Esophagus (tissue), 2 donors: ENCODE measurements at regions not wholly inside any gene's neighbourhood (a gene's known extent, or its start where the extent isn't known, plus 50 kb on each side); places are given as distances from the start of the nearest gene placed in this dataset.

ENCODE experiments used
- H3K27ac ChIP-seq, 2 donors: one replicate each; pipeline ENCODE4 v1.5.1; 2013; ENCODE audit warnings: low read depth in 2 of 2, mild to moderate bottlenecking in 2 of 2, inconsistent platforms in 1 of 2, low read length in 1 of 2, moderate library complexity in 1 of 2
- H3K27me3 ChIP-seq, 2 donors: one replicate each; pipeline ENCODE4 v1.6.1; 2013; ENCODE audit warnings: low read length in 2 of 2, control low read depth in 1 of 2, mild to moderate bottlenecking in 1 of 2; ENCODE audit not compliant: insufficient read depth in 2 of 2, control insufficient read depth in 1 of 2
- H3K36me3 ChIP-seq, 2 donors: one replicate each; pipeline ENCODE4 v1.6.1; 2013; ENCODE audit warnings: low read length in 1 of 2; ENCODE audit not compliant: control insufficient read depth in 2 of 2, insufficient read depth in 2 of 2
- H3K4me1 ChIP-seq, 2 donors: one replicate each; pipeline ENCODE4 v1.6.1; 2013; ENCODE audit warnings: low read length in 1 of 2; ENCODE audit not compliant: control insufficient read depth in 2 of 2, insufficient read depth in 2 of 2
- H3K4me3 ChIP-seq, 2 donors: one replicate each; pipeline ENCODE4 v1.5.1; 2013; ENCODE audit warnings: low read length in 2 of 2, mild to moderate bottlenecking in 2 of 2, low read depth in 1 of 2, moderate library complexity in 1 of 2
- H3K9me3 ChIP-seq, 2 donors: one replicate each; pipeline ENCODE4 v1.6.1; 2013; ENCODE audit warnings: mild to moderate bottlenecking in 2 of 2, low read depth in 1 of 2, low read length in 1 of 2, moderate library complexity in 1 of 2; ENCODE audit not compliant: control insufficient read depth in 2 of 2, insufficient read depth in 1 of 2
- WGBS, 2 donors: extraction: QIAGEN DNeasy Blood & Tissue Kit; methylation state at CpG; one replicate each; pipeline ENCODE4 v1.1.7; 2013; 5-methylcytosine and 5-hydroxymethylcytosine counted together
- donor health status: healthy with polysubstance abuse.
- donor health status: Bipolar disorder and iron deficiency.

DNA sequence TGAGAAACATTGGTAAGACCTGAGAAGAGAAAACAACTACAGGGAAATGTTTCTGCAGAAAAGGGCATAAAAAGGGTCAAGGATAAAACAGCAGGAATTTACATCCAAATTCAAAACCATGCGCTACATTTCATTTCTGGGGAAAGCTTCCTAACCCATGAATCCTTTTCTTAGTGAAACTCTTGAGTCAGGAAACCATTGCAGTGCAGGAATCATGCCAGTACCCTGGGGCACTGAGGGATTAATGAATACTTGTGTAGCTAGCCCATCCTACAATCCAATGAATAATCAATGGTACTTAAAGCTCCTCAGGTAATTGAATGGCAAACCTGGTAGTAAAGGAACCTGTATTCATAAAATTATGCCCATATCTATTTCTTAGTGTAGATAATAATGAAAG lies 580.5 kb downstream of the TLE1 start:
- Histone ChIP-seq H3K4me3 (no peak overlapping the region), H3K4me1 (no peaks in the 10 kb centered on the region), H3K36me3 (no peaks in the 10 kb centered on the region), H3K9me3 (no peaks in the 10 kb centered on the region), H3K27ac (no peak overlapping the region), H3K27me3 (no peaks in the 10 kb centered on the region)
- WGBS, 2 donors, result 73 to 89% methylated on average over 1 of the region's 1 CpG

DNA sequence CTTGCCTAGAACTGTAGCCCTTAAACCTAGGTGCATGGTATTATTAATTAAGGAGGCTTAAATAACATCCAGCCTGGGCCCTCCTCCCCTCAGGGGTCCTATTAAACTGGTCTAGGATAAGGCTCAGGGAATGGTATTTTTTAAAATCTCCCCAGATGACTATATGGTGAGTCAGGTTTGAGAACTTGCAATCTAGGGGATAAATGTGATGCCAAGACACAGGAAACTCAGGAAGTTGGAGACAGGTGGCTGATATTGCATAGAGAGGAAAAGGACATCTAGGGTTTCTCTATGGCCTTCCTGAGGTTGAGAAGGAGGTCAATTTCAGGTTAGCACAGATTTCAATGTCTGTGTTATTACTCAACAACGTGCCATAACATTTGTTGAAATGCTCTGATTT lies 581.0 kb downstream of the TLE1 start:
- Histone ChIP-seq H3K27me3 (no peaks in the 10 kb centered on the region), H3K4me3 (no peak overlapping the region), H3K4me1 (no peaks in the 10 kb centered on the region), H3K36me3 (no peaks in the 10 kb centered on the region), H3K9me3 (no peaks in the 10 kb centered on the region), H3K27ac (no peak overlapping the region)
- 59 to 67% methylated on average over 1 of the region's 1 CpG for WGBS, 2 donors

DNA sequence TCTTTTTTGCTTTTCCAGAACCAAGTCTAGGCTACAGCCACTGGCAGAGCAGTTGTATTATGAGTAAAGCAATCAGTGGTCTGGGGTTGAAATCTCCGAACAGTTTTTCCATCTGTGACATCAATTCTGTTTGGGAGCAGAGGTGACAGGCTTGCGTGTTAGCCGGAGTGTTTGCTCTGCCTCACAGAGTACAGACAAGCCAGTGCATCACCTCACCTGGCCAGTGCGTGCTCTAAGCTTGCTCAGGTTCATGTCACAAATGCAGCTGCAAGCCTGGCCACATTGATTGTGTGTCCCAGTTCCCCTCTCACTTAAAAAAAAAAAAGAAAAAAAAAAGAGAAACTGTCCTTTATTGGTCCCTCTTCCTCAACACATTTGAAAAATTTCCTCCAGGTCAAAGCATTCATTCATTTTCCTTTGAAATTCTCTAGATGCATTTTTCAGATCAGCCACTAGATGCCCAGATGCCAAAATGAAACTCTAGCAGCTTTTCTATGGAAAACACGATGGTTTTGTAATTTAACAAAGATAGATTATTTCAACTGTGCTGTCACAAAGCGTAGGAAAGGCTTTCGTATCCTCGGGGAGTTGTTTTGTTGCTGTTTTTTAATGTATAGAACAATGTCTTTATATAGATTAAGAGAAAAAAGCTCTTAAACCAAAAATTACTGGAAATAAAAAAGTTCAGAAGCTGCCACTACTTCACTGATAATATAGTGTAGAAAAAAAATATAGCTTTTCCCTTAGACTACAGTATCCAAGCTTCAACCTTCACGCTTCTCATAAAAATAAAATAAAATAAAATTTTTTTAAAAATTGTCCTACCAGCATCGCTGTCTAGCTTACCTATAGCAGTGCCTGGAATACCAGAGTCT lies 585.5 kb downstream of the TLE1 start:
- H3K27me3 ChIP-seq, result no peaks in the 10 kb centered on the region
- H3K4me3 ChIP-seq, result no peak overlapping the region
- 56 to 65% methylated on average over 10 of the region's 10 CpGs for WGBS, 2 donors
- H3K9me3 ChIP-seq, result no peaks in the 10 kb centered on the region
- H3K4me1 ChIP-seq, result no peaks in the 10 kb centered on the region
- H3K27ac ChIP-seq, result no peak overlapping the region
- no peaks in the 10 kb centered on the region for H3K36me3 ChIP-seq

DNA sequence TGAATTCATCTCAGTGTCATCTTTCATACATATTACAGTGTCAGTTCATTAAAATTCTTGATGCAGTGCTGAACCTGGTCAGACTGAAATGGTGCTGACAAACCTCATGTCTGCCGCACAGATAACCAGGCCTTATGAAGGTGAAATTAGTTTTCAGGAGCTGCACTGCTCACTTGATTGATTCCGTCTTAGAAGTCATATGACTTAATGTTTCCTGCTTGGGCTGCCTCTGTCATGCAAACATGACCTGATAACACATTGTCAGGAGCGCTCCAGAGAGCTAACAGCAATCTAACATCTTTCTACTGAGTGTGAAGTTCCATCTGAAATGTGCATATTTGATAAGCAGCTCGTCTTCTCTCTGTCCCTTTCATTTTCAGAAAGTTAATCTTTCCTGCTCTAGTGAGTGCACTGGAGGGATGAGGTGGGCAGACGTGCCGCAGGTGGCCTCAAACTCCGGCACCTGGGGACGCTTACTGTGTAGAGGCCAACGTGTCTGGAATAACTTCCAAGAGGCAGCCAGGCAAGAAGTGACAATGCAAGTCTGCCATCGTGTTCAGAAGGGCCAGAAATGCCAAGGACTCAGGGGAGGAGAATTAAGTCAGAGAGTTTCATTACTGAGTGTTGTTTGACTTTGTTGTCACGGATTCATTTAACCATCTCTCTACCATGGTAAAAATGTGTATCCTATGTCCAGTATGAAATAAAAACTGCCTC lies 592.1 kb downstream of the TLE1 start:
- Histone ChIP-seq H3K36me3 (no peaks in the 10 kb centered on the region), H3K4me3 (no peak overlapping the region), H3K27ac (peak overlapping the region in 1 of 2 donors; percentile 13), H3K9me3 (no peaks in the 10 kb centered on the region), H3K4me1 (no peaks in the 10 kb centered on the region), H3K27me3 (no peaks in the 10 kb centered on the region)
- 57 to 63% methylated on average over 11 of the region's 11 CpGs for WGBS, 2 donors

DNA sequence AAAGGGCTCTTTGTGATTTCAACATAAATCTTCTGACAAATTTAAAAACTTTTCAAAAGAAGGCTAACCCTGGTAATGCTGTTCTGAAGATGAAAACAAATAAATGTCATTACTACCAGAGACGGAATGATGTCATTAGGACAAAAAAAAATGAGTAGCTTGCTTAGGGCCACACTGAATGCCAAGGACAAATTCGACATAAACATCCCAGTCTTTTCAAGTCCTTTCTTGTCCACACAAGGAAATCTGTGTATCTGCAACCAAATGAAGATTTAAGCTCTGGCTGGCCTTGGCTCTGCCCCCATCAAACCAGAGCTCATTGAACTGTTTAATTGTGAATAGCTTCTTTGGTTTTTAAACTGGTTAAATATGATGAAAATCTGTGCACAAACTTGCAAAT lies 592.7 kb downstream of the TLE1 start:
- Histone ChIP-seq H3K4me3 (no peak overlapping the region), H3K4me1 (no peaks in the 10 kb centered on the region), H3K36me3 (no peaks in the 10 kb centered on the region), H3K27me3 (no peaks in the 10 kb centered on the region), H3K27ac (no peak overlapping the region), H3K9me3 (no peaks in the 10 kb centered on the region)
- WGBS, 2 donors, result 22 to 43% methylated on average over 2 of the region's 2 CpGs

DNA sequence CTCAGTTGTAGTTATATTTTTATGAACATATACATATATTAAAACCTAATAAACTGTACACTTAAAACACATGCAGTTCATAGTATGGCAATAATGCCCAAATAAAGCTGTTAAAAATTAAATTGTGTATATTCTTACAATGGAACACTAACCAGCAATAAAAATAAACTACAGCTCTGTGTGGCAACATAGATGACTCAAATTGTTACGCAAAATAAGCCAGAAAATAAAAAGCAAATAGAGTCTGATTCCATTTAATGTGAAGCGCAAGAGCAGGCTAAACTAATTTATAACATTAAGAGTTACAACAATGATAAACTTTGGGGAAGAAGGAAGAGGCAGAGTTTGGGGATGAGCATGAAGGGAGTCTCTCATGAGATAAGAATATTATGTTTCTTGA lies 597.3 kb downstream of the TLE1 start:
- Histone ChIP-seq H3K4me1 (no peaks in the 10 kb centered on the region), H3K27me3 (no peaks in the 10 kb centered on the region), H3K4me3 (no peak overlapping the region), H3K36me3 (no peaks in the 10 kb centered on the region), H3K9me3 (no peaks in the 10 kb centered on the region), H3K27ac (no peak overlapping the region)
- 96% methylated on average over 2 of the region's 2 CpGs for WGBS, 2 donors

DNA sequence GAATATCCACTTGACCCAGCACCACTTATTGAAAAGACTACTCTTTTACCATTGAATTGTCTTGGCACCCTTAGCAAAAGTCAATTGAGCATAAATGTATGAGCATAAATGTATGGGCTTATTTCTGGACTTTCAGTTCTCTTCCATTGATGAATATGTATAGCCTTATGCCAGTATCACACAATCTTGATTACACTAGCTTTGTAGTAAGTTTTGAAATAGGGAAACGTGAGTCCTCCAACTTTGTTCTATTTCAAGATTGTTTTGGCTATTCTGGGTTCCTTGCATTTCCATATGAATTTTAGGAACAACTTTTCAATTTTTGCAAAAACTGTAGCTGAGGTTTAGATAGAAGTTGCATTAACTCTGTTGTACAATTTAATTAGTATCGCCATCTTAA lies 601.0 kb downstream of the TLE1 start:
- H3K36me3 ChIP-seq, result no peaks in the 10 kb centered on the region

DNA sequence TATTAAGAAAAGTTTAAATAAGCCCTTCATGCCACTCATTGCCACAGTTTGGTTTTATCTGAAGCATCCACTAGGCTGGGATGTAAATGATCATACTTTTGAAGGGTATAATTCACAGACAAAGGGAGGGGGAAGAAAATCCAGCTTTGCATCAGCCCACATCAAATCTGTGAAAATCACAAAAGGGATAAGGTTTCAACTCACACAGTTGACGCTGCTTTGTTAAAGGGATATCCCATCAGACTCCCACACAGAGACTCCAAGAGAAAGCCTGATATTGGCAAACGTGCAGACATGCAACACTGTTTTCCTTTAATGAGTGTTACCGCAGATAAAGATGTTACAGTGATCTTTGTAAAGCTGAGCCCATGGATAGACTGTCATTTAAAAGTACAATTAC lies 602.9 kb downstream of the TLE1 start:
- Histone ChIP-seq H3K4me1 (no peaks in the 10 kb centered on the region), H3K27ac (no peak overlapping the region), H3K4me3 (no peak overlapping the region), H3K27me3 (no peaks in the 10 kb centered on the region), H3K36me3 (no peaks in the 10 kb centered on the region), H3K9me3 (no peaks in the 10 kb centered on the region)
- 64 to 76% methylated on average over 3 of the region's 3 CpGs for WGBS, 2 donors

More for the DNA sequence above, 601.0 kb downstream of the TLE1 start:
- Histone ChIP-seq H3K27ac (no peak overlapping the region), H3K9me3 (no peaks in the 10 kb centered on the region), H3K4me1 (no peaks in the 10 kb centered on the region), H3K27me3 (no peaks in the 10 kb centered on the region), H3K4me3 (no peak overlapping the region)
- 89 to 94% methylated on average over 2 of the region's 2 CpGs for WGBS, 2 donors

DNA sequence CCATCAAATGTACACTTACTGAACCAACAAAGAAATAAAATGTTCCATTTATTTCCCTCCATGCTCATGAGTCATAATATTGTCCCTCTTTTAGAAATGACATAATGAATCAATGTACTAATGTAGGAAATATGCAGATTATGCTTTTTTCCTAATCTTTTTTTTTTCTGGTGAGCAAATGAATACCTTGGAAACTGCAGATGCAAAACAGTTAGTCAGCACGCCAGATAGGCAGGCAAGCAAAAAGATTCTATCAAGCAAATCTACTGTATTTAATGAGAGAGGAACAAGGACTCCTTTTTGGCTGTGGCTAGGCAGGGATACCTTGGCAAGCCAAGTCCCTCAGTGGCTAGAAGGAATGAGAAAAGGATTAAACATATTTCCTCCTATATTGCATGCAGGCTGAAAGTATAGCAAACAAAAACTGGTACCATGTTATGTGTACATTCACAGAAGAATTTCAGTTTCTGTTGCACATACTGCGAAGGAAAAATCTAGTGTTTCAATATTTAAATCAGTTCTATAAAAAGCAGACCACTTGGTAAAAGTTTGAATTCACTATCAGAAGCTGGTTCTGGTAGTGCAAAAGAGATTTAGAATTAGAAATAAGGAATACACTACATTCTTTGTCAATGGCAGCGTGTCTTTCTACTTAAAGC lies 605.4 kb downstream of the TLE1 start:
- WGBS, 2 donors, result 62% methylated on average over 3 of the region's 3 CpGs

More for the DNA sequence above, 605.4 kb downstream of the TLE1 start:
- Histone ChIP-seq H3K9me3 (no peaks in the 10 kb centered on the region), H3K27ac (no peak overlapping the region), H3K36me3 (no peaks in the 10 kb centered on the region), H3K4me3 (no peak overlapping the region), H3K27me3 (no peaks in the 10 kb centered on the region), H3K4me1 (no peaks in the 10 kb centered on the region)
